Loucy (cell line): ENCODE measurements at regions not wholly inside any gene's neighbourhood (a gene's known extent, or its start where the extent isn't known, plus 50 kb on each side); places are given as distances from the start of the nearest gene placed in this dataset.

Experiments
- H2AFZ ChIP-seq: fragments of 200-600 bp; sonication (generic); 2 replicates; pipeline ENCODE4 v1.6.0; 2016; ENCODE audit warnings: antibody characterized with exemption, mild to moderate bottlenecking, low read length, moderate library complexity
- H3F3A ChIP-seq: fragments of 200-600 bp; 2 replicates; pipeline ENCODE4 v1.6.0; 2016; ENCODE audit warnings: antibody characterized with exemption, low read depth, mild to moderate bottlenecking
- H3K27me3 ChIP-seq: fragments of 200-600 bp; sonication (generic); 2 replicates; pipeline ENCODE4 v1.6.1; 2014; ENCODE audit warnings: low read length, mild to moderate bottlenecking; ENCODE audit not compliant: insufficient read depth, poor library complexity, severe bottlenecking
- H3K36me3 ChIP-seq: fragments of 200-600 bp; sonication (generic); 2 replicates; pipeline ENCODE4 v1.6.1; 2016; ENCODE audit warnings: low read length; ENCODE audit not compliant: insufficient read depth
- H3K4me1 ChIP-seq: fragments of 200-600 bp; sonication (generic); 2 replicates; pipeline ENCODE4 v1.5.1; 2014; ENCODE audit warnings: low read length, mild to moderate bottlenecking; ENCODE audit not compliant: insufficient read depth, poor library complexity, severe bottlenecking
- H3K4me2 ChIP-seq: fragments of 200-600 bp; sonication (generic); 2 replicates; pipeline ENCODE4 v1.6.0; 2014; ENCODE audit warnings: antibody characterized with exemption, low read length, low read depth, mild to moderate bottlenecking; ENCODE audit not compliant: poor library complexity, severe bottlenecking
- H3K4me3 ChIP-seq: fragments of 200-600 bp; sonication (generic); 2 replicates; pipeline ENCODE4 v1.5.1; 2014; ENCODE audit warnings: low read length, mild to moderate bottlenecking, mixed read lengths; ENCODE audit not compliant: poor library complexity, severe bottlenecking
- H3K79me2 ChIP-seq: fragments of 200-600 bp; sonication (generic); 2 replicates; pipeline ENCODE4 v1.6.1; 2014; ENCODE audit warnings: low read length; ENCODE audit not compliant: insufficient read depth
- H3K9ac ChIP-seq: fragments of 200-600 bp; sonication (generic); 2 replicates; pipeline ENCODE4 v1.6.0; 2014; ENCODE audit warnings: mild to moderate bottlenecking, low read depth, low read length, moderate library complexity; ENCODE audit not compliant: poor library complexity, severe bottlenecking
- H3K9me2 ChIP-seq: fragments of 200-600 bp; sonication (generic); replicated peaks from 2 replicates; pipeline ENCODE4 v1.6.1; 2016; ENCODE audit warnings: low read depth, low read length, mixed read lengths
- H3K9me3 ChIP-seq: fragments of 200-600 bp; sonication (generic); 2 replicates; pipeline ENCODE4 v1.6.1; 2014; ENCODE audit warnings: mild to moderate bottlenecking, antibody characterized with exemption, low read length, low read depth; ENCODE audit not compliant: insufficient read depth
- H4K20me1 ChIP-seq: fragments of 200-600 bp; sonication (generic); 2 replicates; pipeline ENCODE4 v1.6.0; 2014; ENCODE audit warnings: antibody characterized with exemption, low read length, mild to moderate bottlenecking; ENCODE audit not compliant: insufficient read depth, poor library complexity, severe bottlenecking
- CTCF ChIP-seq: fragments of 200-600 bp; sonication (generic); conservative IDR thresholded peaks from 2 replicates; pipeline ENCODE4 v1.5.1; 2014; ENCODE audit warnings: mild to moderate bottlenecking, antibody characterized with exemption, low read length
- EZH2phosphoT487 ChIP-seq: fragments of 200-600 bp; IDR thresholded peaks from 2 replicates; pipeline ENCODE4 v1.6.1; 2018; ENCODE audit warnings: antibody characterized with exemption, mild to moderate bottlenecking, moderate library complexity, borderline replicate concordance

DNA sequence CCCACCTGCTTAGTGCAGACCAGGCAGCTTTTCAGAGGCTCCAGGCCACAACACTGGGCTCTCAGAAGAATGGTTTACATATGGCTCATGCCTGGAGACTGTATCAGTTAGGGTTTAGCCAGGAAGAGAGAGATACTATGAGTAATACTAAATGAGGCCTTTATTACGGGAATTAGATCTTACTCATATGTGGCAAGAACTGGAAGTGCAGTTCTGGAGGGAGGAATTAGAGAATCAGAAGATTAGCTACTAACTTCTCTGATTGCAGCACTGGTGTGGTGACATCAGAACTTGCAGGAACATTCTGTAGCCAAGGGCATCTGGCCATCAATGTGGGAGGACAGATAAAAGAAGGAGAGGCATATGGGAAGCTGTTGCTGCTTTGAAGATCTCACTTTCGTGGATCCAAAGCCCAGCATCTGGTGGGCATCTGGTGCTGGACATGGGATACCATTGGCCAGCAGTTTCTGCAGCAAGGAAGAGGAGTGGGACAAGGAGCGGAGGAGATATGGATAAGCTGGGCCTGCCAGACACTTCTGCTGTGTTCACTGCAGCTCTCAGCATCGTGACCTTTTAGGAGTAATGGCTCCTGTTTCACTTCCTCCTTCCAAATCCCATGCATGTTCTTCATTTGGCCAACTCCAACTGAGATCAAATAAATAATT lies 248.5 kb downstream of the BTBD3 start:
- Histone ChIP-seq H3K4me2 (no peak overlapping the region), H3K36me3 (no peaks in the 10 kb centered on the region), H3F3A (no peaks in the 10 kb centered on the region), H3K4me1 (peaks cover 21% of the 10 kb centered on the region), H3K27me3 (no peaks in the 10 kb centered on the region), H3K9me2 (no peaks in the 10 kb centered on the region), H2AFZ (no peak overlapping the region), H4K20me1 (no peaks in the 10 kb centered on the region), H3K9me3 (no peaks in the 10 kb centered on the region), H3K9ac (no peak overlapping the region), H3K4me3 (no peak overlapping the region), H3K79me2 (no peaks in the 10 kb centered on the region)
- no peak for TF ChIP-seq EZH2phosphoT487
- no peak for TF ChIP-seq CTCF

- no peaks in the 10 kb centered on the region for H3K9me2 ChIP-seq
- no peak overlapping the region for H3K9ac ChIP-seq
- no peak overlapping the region for H3K4me2 ChIP-seq
- H3K79me2 ChIP-seq, result no peaks in the 10 kb centered on the region
- TF ChIP-seq EZH2phosphoT487 (no peak), CTCF (no peak)
- H3K9me3 ChIP-seq, result no peaks in the 10 kb centered on the region
- 0 out of 2 replicates have a peak overlapping the region, but pooled peaks have one; percentile 7 for H2AFZ ChIP-seq
- H3F3A ChIP-seq, result no peaks in the 10 kb centered on the region
- H3K27me3 ChIP-seq, result no peaks in the 10 kb centered on the region
- H3K4me3 ChIP-seq, result no peak overlapping the region
- H4K20me1 ChIP-seq, result no peaks in the 10 kb centered on the region
- no peaks in the 10 kb centered on the region for H3K36me3 ChIP-seq
- peaks cover 54% of the 10 kb centered on the region for H3K4me1 ChIP-seq
Measured at GRCh38 chr20:12170406-12170805, 252.7 kb downstream of the BTBD3 start.

GRCh38 chr20:12171923-12172524 lies 254.3 kb downstream of the BTBD3 start:
- Histone ChIP-seq H3K9ac (peak overlapping the region; percentile 70), H2AFZ (no peak overlapping the region; the same call in 1 of the 2 replicates), H4K20me1 (no peaks in the 10 kb centered on the region), H3K27me3 (no peaks in the 10 kb centered on the region), H3K9me2 (no peaks in the 10 kb centered on the region), H3F3A (no peaks in the 10 kb centered on the region), H3K79me2 (no peaks in the 10 kb centered on the region), H3K4me3 (peak overlapping the region; percentile 61), H3K36me3 (no peaks in the 10 kb centered on the region), H3K4me2 (peak overlapping the region; percentile 80), H3K4me1 (peaks cover 65% of the 10 kb centered on the region), H3K9me3 (no peaks in the 10 kb centered on the region)
- no peak for TF ChIP-seq CTCF
- TF ChIP-seq EZH2phosphoT487, result no peak
